Body of pancreas (tissue), 4 donors: ENCODE measurements at regions not wholly inside any gene's neighbourhood (a gene's known extent, or its start where the extent isn't known, plus 50 kb on each side); places are given as distances from the start of the nearest gene placed in this dataset.

Experiments used
- ATAC-seq: fragments of 150-250 bp; one replicate; pipeline ENCODE4 v1.9.1; 2016
- DNase-seq, 4 donors: peaks; one replicate each; pipeline ENCODE4 v3.0.0-alpha.2; 2019
- H3K27ac ChIP-seq, 4 donors: fragments of 200-600 bp; sonication (generic); 1 replicate in 3 of 4; 2 replicates in 1 of 4; pipeline versions ENCODE4 v1.5.1 to v1.6.1; 2016 to 2019; ENCODE audit warnings: mild to moderate bottlenecking in 1 of 4, mixed read lengths in 1 of 4, moderate library complexity in 1 of 4
- H3K27me3 ChIP-seq, 2 donors: fragments of 200-600 bp; sonication (generic); one replicate each; pipeline ENCODE4 v1.6.0; 2016; ENCODE audit warnings: mild to moderate bottlenecking in 1 of 2
- H3K36me3 ChIP-seq, 2 donors: fragments of 200-600 bp; sonication (generic); replicated peaks in 1 of 2; 2 replicates each; pipeline ENCODE4 v1.5.1; 2016; ENCODE audit warnings: low read depth in 2 of 2; ENCODE audit not compliant: insufficient read depth in 1 of 2
- H3K4me1 ChIP-seq: fragments of 200-600 bp; sonication (generic); one replicate; pipeline ENCODE4 v1.6.0; 2016
- H3K4me3 ChIP-seq, 2 donors: fragments of 200-600 bp; sonication (generic); 1 replicate in 1 of 2; 2 replicates in 1 of 2; pipeline ENCODE4 v1.5.1; 2016 to 2019
- H3K9me3 ChIP-seq, 3 donors: fragments of 200-600 bp; sonication (generic); 1 replicate in 2 of 3; 2 replicates in 1 of 3; pipeline ENCODE4 v1.5.1; 2016
- CTCF ChIP-seq, 7 experiments: fragments of 450-650 bp in 4 of 7; fragments of 200-600 bp in 3 of 7; sonication (generic) in 3 of 7; IDR thresholded peaks; one replicate each; pipeline ENCODE4 v1.5.1; 2016 to 2019; ENCODE audit warnings: antibody characterized with exemption in 7 of 7
- POLR2A ChIP-seq, 3 donors: fragments of 450-650 bp; IDR thresholded peaks; one replicate each; pipeline ENCODE4 v1.6.1; 2016; ENCODE audit warnings: antibody characterized with exemption in 3 of 3, mild to moderate bottlenecking in 2 of 3
- WGBS, 2 donors: methylation state at CpG; one replicate each; pipeline ENCODE4 v1.1.5; 2017; 5-methylcytosine and 5-hydroxymethylcytosine counted together
- intact Hi-C: fragments of 100-400 bp; cut with DNase I; formaldehyde crosslinking; loops from one replicate; pipeline ENCODE4 v1.15.1; 2023

GRCh38 chr13:67964091-67964490, 734.0 kb upstream of the PCDH9 start:
- TF ChIP-seq POLR2A (IDR thresholded peaks at IDR 0.05): no peak
- TF ChIP-seq CTCF (IDR thresholded peaks at IDR 0.05): no peak
- DNase-seq (no peak), ATAC-seq (no peak)
- Histone ChIP-seq H3K9me3 (no peaks in the 10 kb centered on the region), H3K4me1 (no peaks in the 10 kb centered on the region), H3K27me3 (no peaks in the 10 kb centered on the region), H3K27ac (no peak overlapping the region), H3K4me3 (no peak overlapping the region), H3K36me3 (no peaks in the 10 kb centered on the region)
- intact Hi-C loops: no loop called here
- WGBS, 2 donors: 62 to 65% methylated on average over 2 of the region's 2 CpGs

GRCh38 chr13:67961331-67961730, 731.2 kb upstream of the PCDH9 start:
- DNase-seq: no peak
- Histone ChIP-seq H3K36me3 (no peaks in the 10 kb centered on the region), H3K9me3 (no peaks in the 10 kb centered on the region), H3K27ac (no peak overlapping the region), H3K27me3 (no peaks in the 10 kb centered on the region), H3K4me1 (no peaks in the 10 kb centered on the region), H3K4me3 (no peak overlapping the region)
- 58 to 62% methylated on average over 2 of the region's 2 CpGs for WGBS, 2 donors
- intact Hi-C loops: no loop called here
- TF ChIP-seq CTCF (IDR thresholded peaks at IDR 0.05): no peak
- no peak for TF ChIP-seq POLR2A (IDR thresholded peaks at IDR 0.05)
- ATAC-seq: no peak

DNA sequence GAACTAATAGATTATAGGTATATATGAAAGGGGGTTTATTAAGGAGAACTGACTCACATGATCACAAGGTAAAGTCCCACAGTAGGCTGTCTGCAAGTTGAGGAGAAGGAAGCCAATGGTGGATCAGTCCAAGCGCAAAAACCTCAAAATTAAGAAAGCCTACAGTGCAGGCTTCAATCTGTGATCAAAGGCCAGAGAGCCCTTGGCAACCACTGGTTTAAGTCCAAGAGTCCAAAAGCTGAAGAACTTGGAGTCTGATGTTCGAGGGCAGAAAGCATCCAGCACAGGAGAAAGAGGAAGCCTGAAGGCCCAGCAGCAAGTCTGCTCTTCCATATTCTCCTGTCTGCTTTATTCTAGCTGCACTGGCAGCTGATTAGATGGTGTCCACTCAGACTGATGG, 721.3 kb upstream of the PCDH9 start:
- TF ChIP-seq POLR2A (IDR thresholded peaks at IDR 0.05) (no peak), CTCF (IDR thresholded peaks at IDR 0.05) (no peak)
- Histone ChIP-seq H3K9me3 (no peaks in the 10 kb centered on the region), H3K27ac (no peak overlapping the region), H3K4me1 (no peaks in the 10 kb centered on the region), H3K27me3 (no peaks in the 10 kb centered on the region), H3K36me3 (no peaks in the 10 kb centered on the region), H3K4me3 (no peak overlapping the region)
- no peak for ATAC-seq
- 43 to 67% methylated on average over 2 of the region's 2 CpGs for WGBS, 2 donors
- intact Hi-C loops: no loop called here
- DNase-seq: no peak

GRCh38 chr13:67950603-67951002, 720.5 kb upstream of the PCDH9 start:
- Histone ChIP-seq H3K4me3 (no peak overlapping the region), H3K27me3 (no peaks in the 10 kb centered on the region), H3K4me1 (no peaks in the 10 kb centered on the region), H3K9me3 (no peaks in the 10 kb centered on the region), H3K27ac (no peak overlapping the region), H3K36me3 (no peaks in the 10 kb centered on the region)
- ATAC-seq: no peak
- 54 to 63% methylated on average over 3 of the region's 3 CpGs for WGBS, 2 donors
- intact Hi-C loops: no loop called here
- no peak for DNase-seq
- TF ChIP-seq CTCF (IDR thresholded peaks at IDR 0.05): no peak
- no peak for TF ChIP-seq POLR2A (IDR thresholded peaks at IDR 0.05)

GRCh38 chr13:67946131-67946530, 716.0 kb upstream of the PCDH9 start:
- H3K4me1 ChIP-seq: no peaks in the 10 kb centered on the region
- no peaks in the 10 kb centered on the region for H3K36me3 ChIP-seq
- 59 to 66% methylated on average over 4 of the region's 4 CpGs for WGBS, 2 donors
- ATAC-seq (no peak), DNase-seq (no peak)
- no peak overlapping the region for H3K27ac ChIP-seq
- intact Hi-C loops: no loop called here
- TF ChIP-seq CTCF (IDR thresholded peaks at IDR 0.05): no peak
- TF ChIP-seq POLR2A (IDR thresholded peaks at IDR 0.05): no peak
- no peak overlapping the region for H3K4me3 ChIP-seq
- no peaks in the 10 kb centered on the region for H3K27me3 ChIP-seq
- no peaks in the 10 kb centered on the region for H3K9me3 ChIP-seq
